Nephron progenitor cell (in vitro differentiated cells): ENCODE measurements at regions not wholly inside any gene's neighbourhood (a gene's known extent, or its start where the extent isn't known, plus 50 kb on each side); places are given as distances from the start of the nearest gene placed in this dataset.

Experiments used
- DNase-seq: peaks from one replicate; pipeline ENCODE4 v3.0.0; 2021
- H3K27ac Mint-ChIP-seq: 2 replicates; pipeline ENCODE4 v1.8.0; 2021; ENCODE audit warnings: mild to moderate bottlenecking, moderate library complexity, mixed read lengths
- H3K27me3 Mint-ChIP-seq: 2 replicates; pipeline ENCODE4 v1.8.0; 2021; ENCODE audit warnings: mild to moderate bottlenecking, low read depth, mixed read lengths; ENCODE audit not compliant: poor library complexity
- H3K36me3 Mint-ChIP-seq: 2 replicates; pipeline ENCODE4 v1.8.0; 2021; ENCODE audit warnings: low read depth, mixed read lengths
- H3K4me1 Mint-ChIP-seq: 2 replicates; pipeline ENCODE4 v1.8.0; 2021; ENCODE audit warnings: mixed read lengths
- H3K4me3 Mint-ChIP-seq: 2 replicates; pipeline ENCODE4 v1.8.0; 2021; ENCODE audit warnings: mild to moderate bottlenecking, moderate library complexity, mixed read lengths
- H3K9me3 Mint-ChIP-seq: 2 replicates; pipeline ENCODE4 v1.8.0; 2021; ENCODE audit warnings: mild to moderate bottlenecking, moderate library complexity, mixed read lengths
- CTCF ChIP-seq: fragments of 200-600 bp; sonication (generic); IDR thresholded peaks from 2 replicates; pipeline ENCODE4 v1.5.0; 2021; ENCODE audit warnings: antibody characterized with exemption

GRCh38 chr9:129435291-129435690, 185.6 kb downstream of the C9orf50 start:
- no peak for TF ChIP-seq CTCF
- no peaks in the 10 kb centered on the region for H3K36me3 Mint-ChIP-seq
- peaks cover 38% of the 10 kb centered on the region for H3K27me3 Mint-ChIP-seq
- H3K27ac Mint-ChIP-seq = peak overlapping the region; percentile 29
- H3K4me1 Mint-ChIP-seq = peaks cover 80% of the 10 kb centered on the region
- no peaks in the 10 kb centered on the region for H3K9me3 Mint-ChIP-seq
- DNase-seq = no peak
- peak overlapping the region; percentile 42 for H3K4me3 Mint-ChIP-seq

- Mint-ChIP-seq H3K36me3 (no peaks in the 10 kb centered on the region), H3K4me1 (peaks cover 85% of the 10 kb centered on the region), H3K9me3 (no peaks in the 10 kb centered on the region), H3K27me3 (peaks cover 40% of the 10 kb centered on the region), H3K4me3 (no peak overlapping the region), H3K27ac (peak overlapping the region; percentile 32)
- no peak for TF ChIP-seq CTCF
- DNase-seq = no peak
These were observed 186.7 kb downstream of the C9orf50 start for GRCh38 chr9:129434187-129434586.

GRCh38 chr9:129432297-129433154, 188.4 kb downstream of the C9orf50 start:
- no peak for TF ChIP-seq CTCF
- Mint-ChIP-seq H3K27me3 (peaks cover 31% of the 10 kb centered on the region), H3K4me3 (peak overlapping the region; percentile 10), H3K36me3 (no peaks in the 10 kb centered on the region), H3K9me3 (no peaks in the 10 kb centered on the region), H3K4me1 (peaks cover 85% of the 10 kb centered on the region), H3K27ac (peak overlapping the region; percentile 85)
- DNase-seq = no peak

GRCh38 chr9:129430940-129431643, 189.8 kb downstream of the C9orf50 start:
- peaks cover 3% of the 10 kb centered on the region for H3K9me3 Mint-ChIP-seq
- H3K27me3 Mint-ChIP-seq = peaks cover 26% of the 10 kb centered on the region
- no peaks in the 10 kb centered on the region for H3K36me3 Mint-ChIP-seq
- peak overlapping the region; percentile 77 for H3K27ac Mint-ChIP-seq
- DNase-seq = no peak
- H3K4me3 Mint-ChIP-seq = no peak overlapping the region
- no peak for TF ChIP-seq CTCF
- peaks cover 85% of the 10 kb centered on the region for H3K4me1 Mint-ChIP-seq

- DNase-seq = no peak
- no peaks in the 10 kb centered on the region for H3K36me3 Mint-ChIP-seq
- peak overlapping the region; percentile 25 for H3K27ac Mint-ChIP-seq
- no peak overlapping the region for H3K4me3 Mint-ChIP-seq
- peaks cover 95% of the 10 kb centered on the region for H3K4me1 Mint-ChIP-seq
- no peak for TF ChIP-seq CTCF
- H3K9me3 Mint-ChIP-seq = peaks cover 3% of the 10 kb centered on the region
- peaks cover 14% of the 10 kb centered on the region for H3K27me3 Mint-ChIP-seq
These were observed 191.9 kb downstream of the C9orf50 start for GRCh38 chr9:129428864-129429577.
